H1 (cell line): ENCODE measurements at regions not wholly inside any gene's neighbourhood (a gene's known extent, or its start where the extent isn't known, plus 50 kb on each side); places are given as distances from the start of the nearest gene placed in this dataset.

Experiments
- CTCF ChIA-PET: fragments of 300-600 bp; sonication (Branson Sonifier 250); formaldehyde crosslinking; loops from one replicate; lab custom pipeline; 2021; ENCODE audit not compliant: partially characterized antibody; lab: Charles Lee
- POLR2A ChIA-PET: fragments of 300-600 bp; sonication (Branson Sonifier 250); formaldehyde crosslinking; loops from one replicate; lab custom pipeline; 2021; ENCODE audit warnings: inconsistent platforms; ENCODE audit not compliant: partially characterized antibody; lab: Charles Lee
- DNase-seq, 2 experiments: peaks; one replicate each; pipeline versions ENCODE4 v3.0.0 to v3.0.0-alpha.2; 2010 to 2022; ENCODE audit warnings: low spot score in 2 of 2, low read depth in 1 of 2, mixed read lengths in 1 of 2
- FAIRE-seq: peaks from 2 replicates; lab custom pipeline; 2011; peaks lifted over from hg19 to GRCh38; lab: Jason Lieb, UNC
- H2AFZ ChIP-seq: 2 replicates; pipeline ENCODE4 v1.8.1; 2012; ENCODE audit warnings: low read length, inconsistent platforms
- H2AK5ac ChIP-seq: 2 replicates; pipeline ENCODE4 v1.6.1; 2013; ENCODE audit warnings: low read depth, low read length
- H2BK120ac ChIP-seq: replicated peaks from 2 replicates; pipeline ENCODE3; 2013; ENCODE audit warnings: low read depth, low read length, inconsistent platforms
- H2BK12ac ChIP-seq: 2 replicates; pipeline ENCODE4 v1.6.1; 2013; ENCODE audit warnings: low read depth, low read length
- H2BK15ac ChIP-seq: 2 replicates; pipeline ENCODE4 v1.6.1; 2013; ENCODE audit warnings: low read length
- H2BK20ac ChIP-seq: 2 replicates; pipeline ENCODE4 v1.6.1; 2013; ENCODE audit warnings: low read length
- H2BK5ac ChIP-seq: 2 replicates; pipeline ENCODE4 v1.6.1; 2013; ENCODE audit warnings: low read depth, low read length
- H3K14ac ChIP-seq: 2 replicates; pipeline ENCODE4 v1.6.1; 2013; ENCODE audit warnings: inconsistent platforms; ENCODE audit not compliant: insufficient read length
- H3K18ac ChIP-seq: 2 replicates; pipeline ENCODE4 v1.6.1; 2013; ENCODE audit warnings: low read length; ENCODE audit errors: extremely low read depth
- H3K23ac ChIP-seq: 2 replicates; pipeline ENCODE4 v1.6.1; 2013; ENCODE audit warnings: inconsistent platforms; ENCODE audit not compliant: insufficient read length
- H3K23me2 ChIP-seq: 2 replicates; pipeline ENCODE4 v1.6.1; 2013; ENCODE audit warnings: low read depth, low read length
- H3K27ac ChIP-seq: 2 replicates; pipeline ENCODE4 v1.6.1; 2011; ENCODE audit warnings: low read depth, low read length, inconsistent platforms
- H3K27me3 ChIP-seq, 4 experiments: replicated peaks in 1 of 4; 1 replicate in 1 of 4; 2 replicates in 3 of 4; pipeline versions ENCODE4 v1.6.1 to v1.8.1; 2011 to 2013; ENCODE audit warnings: low read length in 3 of 4, mild to moderate bottlenecking in 3 of 4, inconsistent platforms in 2 of 4, mixed read lengths in 2 of 4, moderate library complexity in 1 of 4; ENCODE audit not compliant: control insufficient read depth in 3 of 4, insufficient read depth in 3 of 4; ENCODE audit errors: extremely low read depth in 1 of 4
- H3K36me3 ChIP-seq, 4 experiments: 2 replicates each; pipeline versions ENCODE4 v1.6.1 to v1.8.1; 2011 to 2013; ENCODE audit warnings: mild to moderate bottlenecking in 4 of 4, low read length in 3 of 4, moderate library complexity in 2 of 4, control low read depth in 1 of 4, inconsistent platforms in 1 of 4; ENCODE audit not compliant: insufficient read depth in 4 of 4, control insufficient read depth in 2 of 4
- H3K4ac ChIP-seq: replicated peaks from 2 replicates; pipeline ENCODE3; 2013; ENCODE audit warnings: low read length, low read depth, mixed read lengths, inconsistent platforms; ENCODE audit not compliant: insufficient read length
- H3K4me1 ChIP-seq, 4 experiments: replicated peaks in 1 of 4; 1 replicate in 1 of 4; 2 replicates in 3 of 4; pipeline versions ENCODE4 v1.6.1 to v1.8.1; 2011 to 2013; ENCODE audit warnings: low read length in 3 of 4, inconsistent platforms in 2 of 4, mixed read lengths in 1 of 4; ENCODE audit not compliant: insufficient read depth in 4 of 4, control insufficient read depth in 3 of 4
- H3K4me2 ChIP-seq, 2 experiments: 2 replicates each; pipeline versions ENCODE4 v1.6.1 to v1.8.1; 2011 to 2013; ENCODE audit warnings: low read depth in 2 of 2, low read length in 2 of 2, control low read depth in 1 of 2, inconsistent platforms in 1 of 2, mild to moderate bottlenecking in 1 of 2; ENCODE audit not compliant: insufficient read depth in 1 of 2
- H3K4me3 ChIP-seq, 4 experiments: fragments of 200-600, 300-600 bp in 1 of 4; sonication (generic), shearing (Covaris generic), sonication (Bioruptor Twin) in 1 of 4; 2 replicates each; pipeline versions ENCODE4 v1.5.1 to v1.8.1; 2011 to 2016; ENCODE audit warnings: low read length in 4 of 4, low read depth in 3 of 4, control low read depth in 2 of 4, inconsistent platforms in 2 of 4, mild to moderate bottlenecking in 2 of 4, mixed read lengths in 1 of 4, moderate library complexity in 1 of 4; ENCODE audit not compliant: insufficient read depth in 2 of 4; ENCODE audit errors: extremely low read depth in 1 of 4
- H3K56ac ChIP-seq: replicated peaks from 2 replicates; pipeline ENCODE3; 2013; ENCODE audit warnings: low read depth, mild to moderate bottlenecking, mixed read lengths, low read length, inconsistent platforms; ENCODE audit not compliant: insufficient read length
- H3K79me1 ChIP-seq: 2 replicates; pipeline ENCODE4 v1.6.1; 2013; ENCODE audit warnings: low read depth, low read length, control low read depth
- H3K79me2 ChIP-seq, 2 experiments: 2 replicates each; pipeline versions ENCODE4 v1.6.1 to v1.8.1; 2012 to 2013; ENCODE audit warnings: low read length in 2 of 2, mild to moderate bottlenecking in 2 of 2, inconsistent platforms in 1 of 2; ENCODE audit not compliant: insufficient read depth in 2 of 2, control insufficient read depth in 1 of 2
- H3K9ac ChIP-seq, 4 experiments: replicated peaks in 1 of 4; 1 replicate in 1 of 4; 2 replicates in 3 of 4; pipeline versions ENCODE4 v1.6.1 to v1.8.1; 2011 to 2013; ENCODE audit warnings: low read depth in 3 of 4, low read length in 3 of 4, control low read depth in 2 of 4, mild to moderate bottlenecking in 2 of 4, moderate library complexity in 2 of 4, inconsistent platforms in 1 of 4; ENCODE audit errors: extremely low read depth in 1 of 4
- H3K9me3 ChIP-seq, 2 experiments: 2 replicates each; pipeline versions ENCODE4 v1.6.1 to v1.8.1; 2012 to 2013; ENCODE audit warnings: mild to moderate bottlenecking in 2 of 2, moderate library complexity in 2 of 2, control low read depth in 1 of 2, inconsistent platforms in 1 of 2, low read depth in 1 of 2, low read length in 1 of 2, mixed read lengths in 1 of 2; ENCODE audit not compliant: insufficient read depth in 2 of 2
- H4K20me1 ChIP-seq, 2 experiments: replicated peaks in 1 of 2; 2 replicates each; pipeline versions ENCODE3 to v1.8.1; 2011 to 2013; ENCODE audit warnings: inconsistent platforms in 2 of 2, low read length in 2 of 2, mild to moderate bottlenecking in 1 of 2; ENCODE audit not compliant: insufficient read depth in 2 of 2, control insufficient read depth in 1 of 2
- H4K5ac ChIP-seq: 2 replicates; pipeline ENCODE4 v1.6.1; 2013; ENCODE audit warnings: low read length, low read depth, mixed read lengths, inconsistent platforms; ENCODE audit not compliant: insufficient read length
- H4K8ac ChIP-seq: 2 replicates; pipeline ENCODE4 v1.8.0; 2013; ENCODE audit warnings: mild to moderate bottlenecking, moderate library complexity, low read length, inconsistent platforms; ENCODE audit not compliant: insufficient read depth; ENCODE audit errors: extremely low read depth
- H4K91ac ChIP-seq: replicated peaks from 2 replicates; pipeline ENCODE3; 2013; ENCODE audit warnings: low read length, mixed read lengths, inconsistent platforms; ENCODE audit not compliant: insufficient read length
- WGBS, 2 experiments: shearing (Covaris generic) in 1 of 2; methylation state at CpG; one replicate each; pipeline versions ENCODE4 v1.1.6 to v1.1.7; 2013 to 2015; ENCODE audit warnings: low lambda C conversion rate in 2 of 2, mixed read lengths in 2 of 2, inconsistent platforms in 1 of 2, low coverage in 1 of 2, missing lambda C conversion rate in 1 of 2; ENCODE audit not compliant: insufficient replicate concordance in 2 of 2, insufficient coverage in 1 of 2, insufficient read length in 1 of 2; ENCODE audit errors: extremely low coverage in 1 of 2, missing lambda C conversion rate in 1 of 2; 5-methylcytosine and 5-hydroxymethylcytosine counted together

DNA sequence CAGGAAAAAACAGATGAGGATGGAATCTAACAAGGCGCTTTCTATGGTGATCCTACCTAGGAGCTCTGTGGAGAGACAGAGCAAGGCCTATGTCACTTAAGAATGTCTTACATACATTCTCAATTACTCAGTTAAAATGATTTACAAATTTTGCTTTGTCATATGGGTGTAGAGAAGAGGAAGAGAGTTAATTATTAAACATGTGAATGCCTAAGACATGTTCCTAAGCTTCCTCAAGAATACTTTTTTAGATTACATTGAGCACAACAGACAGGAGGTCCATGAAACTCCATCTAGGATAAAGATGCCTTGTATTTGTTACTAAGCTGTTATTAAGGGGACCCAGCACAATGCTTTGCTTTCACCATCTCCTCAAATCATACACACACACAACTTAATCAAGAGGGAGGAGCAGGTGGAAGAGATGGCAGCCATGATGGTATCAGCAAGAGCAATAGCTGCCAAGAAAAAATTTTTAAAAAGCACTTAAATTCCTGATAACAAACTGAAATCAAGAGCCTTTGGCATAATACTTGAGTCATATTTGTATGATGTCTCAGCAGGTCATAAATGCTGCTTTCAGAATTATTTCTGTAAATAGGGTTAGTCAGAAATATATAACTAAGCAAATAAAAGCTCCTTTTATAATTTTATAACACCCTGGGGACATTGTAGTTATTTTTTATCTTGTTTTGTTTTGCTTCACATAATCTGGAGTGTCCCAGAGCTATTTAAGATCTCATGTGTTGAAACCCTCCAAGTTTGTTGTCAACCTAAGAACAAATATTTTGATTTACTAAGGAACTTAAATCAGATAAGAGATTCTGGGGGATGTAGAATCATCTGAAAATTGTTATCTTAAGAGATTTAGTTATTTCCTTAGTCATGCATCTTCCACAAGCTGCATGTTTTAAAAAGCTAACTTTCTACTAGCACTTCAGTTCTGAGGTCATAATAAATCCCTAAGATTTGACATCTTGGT is 70.0 kb upstream of the CD2AP start:
- Histone ChIP-seq H2AFZ (no peak overlapping the region), H3K79me2 (no peaks in the 10 kb centered on the region), H3K14ac (no peak overlapping the region), H4K91ac (no peak overlapping the region), H3K56ac (no peak overlapping the region), H3K4me2 (no peak overlapping the region), H2BK120ac (no peak overlapping the region), H4K8ac (no peak overlapping the region), H4K5ac (no peak overlapping the region), H3K79me1 (no peaks in the 10 kb centered on the region), H3K23ac (no peak overlapping the region), H3K27me3 (no peaks in the 10 kb centered on the region), H2AK5ac (no peak overlapping the region), H2BK5ac (no peak overlapping the region), H4K20me1 (no peaks in the 10 kb centered on the region), H3K9me3 (no peaks in the 10 kb centered on the region), H3K27ac (no peak overlapping the region), H3K36me3 (no peaks in the 10 kb centered on the region), H2BK20ac (no peak overlapping the region), H3K4me1 (0 out of 7 replicates have a peak, but pooled peaks cover 0 to 2% (median 0%) of the 10 kb centered on the region in 4 experiments), H3K23me2 (no peaks in the 10 kb centered on the region), H3K18ac (no peak overlapping the region), H2BK15ac (no peak overlapping the region), H3K4me3 (no peak overlapping the region), H2BK12ac (no peak overlapping the region), H3K4ac (no peak overlapping the region), H3K9ac (no peak overlapping the region)
- 87% methylated on average over 1 of the region's 1 CpG; no CpG with 5 or more reads in 1 of the 2 experiments for WGBS, 2 experiments
- DNase-seq (no peak), FAIRE-seq (no peak)
- CTCF ChIA-PET, result interaction anchor here (1.4 kb wide), 1 partner anchor 224 kb away, joined by 3 read pairs; no protein-coding TSS in a partner anchor
- POLR2A ChIA-PET, result no interaction called here
